GM21723 (cell line): ENCODE measurements at regions not wholly inside any gene's neighbourhood (a gene's known extent, or its start where the extent isn't known, plus 50 kb on each side); places are given as distances from the start of the nearest gene placed in this dataset.

Source experiments
- ATAC-seq: cut with Tn5 transposase; IDR thresholded peaks from one replicate; pipeline ENCODE4 v1.9.1; 2021; ENCODE audit warnings: mild to moderate bottlenecking, moderate library complexity; ENCODE audit not compliant: unreplicated experiment

- no peak for ATAC-seq
These were observed 84.4 kb downstream of the NR2F2 start for GRCh38 chr15:96414875-96415274.

DNA sequence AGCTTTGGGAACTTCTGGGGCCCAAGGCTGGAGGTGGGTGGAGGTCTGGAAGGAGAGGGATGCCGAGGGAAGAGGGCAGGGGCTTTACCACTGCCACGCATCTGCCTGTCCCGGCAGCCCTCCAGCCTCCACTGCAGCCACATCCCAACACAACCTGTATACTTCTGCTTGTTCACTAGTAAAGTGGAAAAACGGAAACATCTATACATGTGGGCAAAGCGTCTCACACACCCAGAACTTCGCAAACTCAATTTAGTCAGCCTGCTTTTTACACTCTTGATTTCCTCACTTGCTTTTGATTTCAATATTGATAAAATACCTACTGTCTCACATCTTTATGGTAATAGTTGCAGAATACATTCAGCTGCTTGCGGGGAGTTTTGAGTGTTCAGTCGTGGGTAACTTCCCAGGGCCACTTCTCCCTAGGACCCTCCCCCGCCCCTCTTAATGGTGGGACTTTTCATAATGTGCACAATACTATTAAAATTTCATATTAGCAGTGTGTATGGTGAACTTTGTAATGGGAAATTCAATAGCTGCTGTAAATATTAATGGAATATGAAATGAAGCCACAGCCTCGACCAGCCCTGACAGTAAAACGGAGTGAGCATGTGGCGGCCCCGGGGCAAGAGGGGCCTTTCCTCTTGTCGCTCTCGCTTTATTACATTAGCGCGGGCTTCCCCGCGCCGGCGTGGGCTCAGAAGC lies 85.2 kb downstream of the NR2F2 start:
- ATAC-seq, result no peak

- no peak for ATAC-seq
These were observed 85.9 kb downstream of the NR2F2 start for GRCh38 chr15:96416218-96416933.

DNA sequence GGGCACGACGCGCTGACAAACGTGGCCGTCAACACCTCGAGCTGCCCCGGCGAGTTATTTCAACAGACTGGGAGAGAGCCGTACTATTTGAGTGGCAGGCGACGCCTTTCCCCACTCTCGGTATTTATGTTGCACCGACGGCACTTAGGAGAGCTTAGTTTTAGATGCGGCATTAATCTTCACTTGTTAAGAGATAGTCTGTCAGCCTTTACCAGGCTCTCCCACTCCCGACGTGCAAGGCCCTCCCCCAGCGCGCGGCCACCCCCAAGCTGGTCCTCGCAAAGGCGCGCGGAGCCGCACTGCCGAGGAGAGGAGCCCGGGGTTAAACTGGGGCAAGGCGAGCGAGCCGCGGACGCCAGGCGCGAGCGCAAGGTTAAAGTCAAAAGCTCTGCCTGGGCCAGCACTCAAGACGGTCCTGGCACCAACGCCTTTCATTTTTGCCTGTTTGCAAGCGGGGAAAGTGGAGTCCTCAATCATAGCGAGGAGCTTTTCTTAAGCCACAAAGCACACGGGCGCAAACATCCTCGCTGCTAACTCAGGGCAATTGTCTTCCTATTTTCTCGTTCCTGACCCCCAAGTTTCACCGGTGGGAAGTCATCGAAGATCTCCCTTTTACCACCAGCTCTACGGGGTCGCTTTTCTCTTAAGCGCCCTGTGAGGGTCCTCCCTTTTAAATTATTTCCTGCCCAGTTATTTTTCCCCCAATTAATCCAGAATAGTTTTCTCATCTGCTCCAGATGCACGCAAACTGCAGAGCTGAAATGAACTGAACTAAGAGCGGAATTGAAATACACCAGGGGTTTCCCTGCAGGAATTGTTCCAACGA lies 86.6 kb downstream of the NR2F2 start:
- no peak for ATAC-seq

DNA sequence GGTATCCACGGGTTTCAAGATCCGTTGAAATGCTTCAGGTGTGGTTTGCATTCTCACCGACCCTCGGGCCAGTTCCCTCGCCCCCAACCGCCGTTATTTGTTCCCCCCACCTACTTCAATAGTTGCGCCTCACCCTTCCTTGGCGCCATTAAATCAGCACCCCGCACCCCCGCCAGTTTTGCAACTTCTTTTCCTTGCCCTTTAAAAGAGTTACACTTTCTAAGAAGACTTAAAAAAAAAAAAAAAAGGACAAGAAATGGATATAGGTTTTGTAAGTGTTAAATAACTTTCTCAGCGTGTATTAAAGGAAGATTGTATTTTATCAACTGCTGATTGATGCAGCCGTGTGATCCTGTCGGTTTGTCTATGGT lies 87.2 kb downstream of the NR2F2 start:
- no peak for ATAC-seq

GRCh38 chr15:96418146-96418545 lies 87.6 kb downstream of the NR2F2 start:
- no peak for ATAC-seq

DNA sequence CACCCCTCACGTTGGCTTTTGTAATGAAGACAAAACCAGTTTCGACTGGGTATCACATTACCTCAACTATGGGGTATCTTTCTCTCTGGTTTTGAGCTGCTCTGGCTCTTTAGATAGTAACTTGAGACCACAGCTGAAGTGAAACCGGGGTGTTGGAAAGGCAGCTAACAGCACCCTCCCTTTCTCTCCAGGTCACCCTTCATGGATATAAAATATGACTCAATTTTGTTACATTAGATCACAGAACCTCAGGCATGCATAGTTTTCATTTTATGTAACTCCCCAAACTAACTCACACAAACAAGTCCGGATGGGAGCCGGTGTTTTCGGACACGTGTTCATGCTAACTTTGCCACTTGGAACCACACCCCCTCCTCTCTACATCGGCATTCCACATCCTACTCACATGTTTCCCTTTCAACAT lies 90.7 kb downstream of the NR2F2 start:
- no peak for ATAC-seq

DNA sequence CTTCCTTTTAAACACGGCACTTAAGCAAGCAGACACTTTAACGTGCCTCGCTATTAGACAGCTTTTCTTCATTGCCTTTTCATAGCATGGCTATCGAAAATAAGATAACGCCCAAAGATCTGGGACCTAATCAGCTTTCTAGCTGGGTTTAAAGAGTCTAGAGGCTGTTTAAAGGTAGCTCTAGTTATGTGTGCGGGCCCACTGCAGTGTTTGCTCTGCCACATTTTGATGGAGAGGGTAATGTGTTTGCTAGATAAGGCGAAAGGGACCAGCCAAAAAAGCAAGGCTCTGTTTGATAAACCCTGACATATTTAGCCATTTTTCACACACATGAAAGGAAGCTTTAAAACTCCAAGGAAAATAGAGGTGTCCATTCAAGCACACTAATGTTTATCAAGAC lies 91.6 kb downstream of the NR2F2 start:
- no peak for ATAC-seq

DNA sequence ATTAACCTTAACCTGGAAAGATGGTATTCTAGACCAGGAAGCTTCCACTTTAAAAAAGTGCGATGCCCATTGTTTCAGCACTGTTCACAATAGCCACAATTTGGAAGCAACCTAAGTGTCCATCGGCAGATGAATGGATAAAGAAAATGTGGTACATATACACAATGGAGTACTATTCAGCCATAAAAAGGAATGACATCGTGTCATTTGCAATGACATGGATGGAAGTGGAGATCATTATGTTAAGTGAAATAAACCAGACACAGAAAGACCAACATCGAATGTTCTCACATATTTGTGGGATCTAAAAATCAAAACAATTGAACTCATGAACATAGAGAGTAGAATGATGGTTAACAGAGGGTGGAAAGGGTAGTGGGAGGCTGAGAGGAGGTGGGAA lies 94.2 kb downstream of the NR2F2 start:
- no peak for ATAC-seq

DNA sequence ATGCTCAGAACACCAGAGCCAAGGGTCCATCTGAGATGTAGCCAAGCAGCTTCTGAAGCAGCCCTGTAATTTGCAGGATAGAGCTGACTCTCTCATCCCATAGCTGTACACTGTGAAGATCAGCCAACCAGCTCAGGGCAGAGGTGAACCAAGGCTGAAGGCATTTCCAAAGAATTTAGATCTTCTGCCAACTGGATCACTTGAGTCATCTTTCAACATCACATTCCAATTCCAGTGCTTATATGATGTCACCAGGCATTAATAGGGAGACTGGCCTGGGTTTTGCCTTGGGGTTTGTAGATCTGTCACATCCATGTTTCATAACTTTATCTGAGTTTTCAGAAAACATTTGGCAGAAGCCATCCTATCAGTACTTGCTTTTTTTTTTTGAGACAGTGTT lies 98.2 kb downstream of the NR2F2 start:
- ATAC-seq, result no peak

GRCh38 chr15:96431786-96432185 lies 101.3 kb downstream of the NR2F2 start:
- no peak for ATAC-seq

- ATAC-seq, result no peak
These were observed 104.5 kb downstream of the NR2F2 start for GRCh38 chr15:96435022-96435421.

DNA sequence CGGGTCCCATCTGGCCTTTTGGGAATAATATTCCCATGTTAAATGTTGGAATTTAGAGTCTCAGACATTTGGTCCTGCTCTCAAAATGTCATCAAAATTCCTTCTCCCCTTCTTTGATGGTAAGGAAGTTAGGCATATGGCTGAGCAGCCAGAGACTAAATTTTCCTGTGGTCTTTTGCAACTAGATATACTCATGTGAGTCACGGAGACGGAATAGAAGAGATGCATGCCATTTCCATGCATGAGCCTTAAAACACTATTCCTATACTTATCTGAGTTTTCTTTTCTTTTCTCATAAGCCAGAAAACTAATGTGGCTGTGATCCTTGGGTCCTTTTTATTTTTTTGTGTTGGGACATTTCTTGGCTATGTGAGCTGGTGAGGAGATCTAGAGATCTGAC lies 105.3 kb downstream of the NR2F2 start:
- ATAC-seq, result no peak

- no peak for ATAC-seq
These were observed 110.5 kb downstream of the NR2F2 start for GRCh38 chr15:96440978-96441377.

- ATAC-seq, result no peak
These were observed 111.6 kb downstream of the NR2F2 start for GRCh38 chr15:96442076-96442475.

DNA sequence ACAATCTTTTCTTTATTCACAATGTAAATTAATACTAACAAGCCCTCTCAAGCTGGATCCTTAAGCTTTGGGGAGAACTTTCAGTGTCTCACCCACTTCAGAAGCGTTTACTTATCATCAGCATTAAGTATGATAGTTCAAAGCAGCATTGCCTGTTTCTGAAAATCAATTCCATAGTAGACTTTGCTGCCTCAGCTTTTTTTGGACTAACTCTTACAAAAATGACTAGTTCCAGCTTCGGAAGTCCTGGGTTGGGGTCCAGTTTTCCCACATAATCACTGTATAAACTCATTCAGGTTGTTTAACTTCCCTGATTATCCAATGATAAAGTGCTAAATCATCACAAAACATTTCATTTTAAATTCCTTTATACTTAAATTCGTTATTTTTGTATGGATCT lies 114.4 kb downstream of the NR2F2 start:
- no peak for ATAC-seq

- ATAC-seq, result no peak
These were observed 118.4 kb downstream of the NR2F2 start for GRCh38 chr15:96448923-96449322.

DNA sequence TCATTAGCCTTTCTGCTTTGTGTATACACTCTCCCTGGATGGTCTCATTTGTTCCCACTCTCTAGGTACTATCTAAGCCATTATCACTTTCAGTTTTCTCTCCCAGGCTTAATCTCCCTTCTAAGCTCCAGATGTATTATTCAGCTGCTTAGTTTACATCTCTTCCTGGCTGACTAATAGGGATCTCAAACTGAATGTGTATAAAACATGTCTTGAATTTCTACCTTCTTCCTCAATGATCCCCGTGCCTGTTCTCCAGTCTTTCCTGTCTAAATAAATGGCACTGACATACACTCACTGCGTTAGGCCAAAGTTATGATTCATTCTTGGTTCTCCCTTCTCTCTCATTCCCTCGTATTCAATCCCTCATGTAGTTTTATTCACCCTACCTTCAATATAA lies 127.3 kb downstream of the NR2F2 start:
- no peak for ATAC-seq

DNA sequence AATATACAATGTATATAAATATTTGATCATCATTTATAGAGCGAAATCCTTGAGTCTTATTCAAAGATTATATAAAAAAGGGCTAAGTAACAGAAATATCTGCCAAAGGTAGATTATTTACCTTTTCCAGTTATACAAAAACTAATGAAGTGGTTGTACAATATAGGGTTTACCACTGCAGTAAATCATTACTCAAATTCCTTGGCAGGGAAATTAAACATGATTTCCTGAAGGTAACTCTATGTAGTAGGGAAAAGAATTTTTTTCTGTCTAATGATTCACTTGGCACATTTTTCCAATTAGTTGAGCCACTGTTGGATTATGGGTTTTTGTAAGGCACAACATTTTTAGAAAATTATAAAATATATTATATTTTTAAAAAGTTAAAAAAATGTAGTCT lies 129.6 kb downstream of the NR2F2 start:
- ATAC-seq, result no peak

- no peak for ATAC-seq
These were observed 132.6 kb downstream of the NR2F2 start for GRCh38 chr15:96462768-96463750.
